ENCODE measurements at regions not wholly inside any gene's neighbourhood (a gene's known extent, or its start where the extent isn't known, plus 50 kb on each side); places are given as distances from the start of the nearest gene placed in this dataset.

- H3K4me3 ChIP-seq, result no peak overlapping the region
- no peaks in the 10 kb centered on the region for H3K36me3 ChIP-seq
- no peaks in the 10 kb centered on the region for H3K9me3 ChIP-seq
- no peak overlapping the region for H3K27ac ChIP-seq
- no peaks in the 10 kb centered on the region for H3K27me3 ChIP-seq
- intact Hi-C loops (cut with DNase I), result no loop called here
- H3K4me1 ChIP-seq, result no peaks in the 10 kb centered on the region
- no peak overlapping the region for H3K9ac ChIP-seq (ENCODE audit: low read depth in 2 of 2, low read length in 2 of 2)
- no peak for DNase-seq
- no peak for TF ChIP-seq CTCF (IDR thresholded peaks at IDR 0.05)
Observed at GRCh38 chr2:44877417-44877816, 64.1 kb upstream of the SIX3 start.

DNA sequence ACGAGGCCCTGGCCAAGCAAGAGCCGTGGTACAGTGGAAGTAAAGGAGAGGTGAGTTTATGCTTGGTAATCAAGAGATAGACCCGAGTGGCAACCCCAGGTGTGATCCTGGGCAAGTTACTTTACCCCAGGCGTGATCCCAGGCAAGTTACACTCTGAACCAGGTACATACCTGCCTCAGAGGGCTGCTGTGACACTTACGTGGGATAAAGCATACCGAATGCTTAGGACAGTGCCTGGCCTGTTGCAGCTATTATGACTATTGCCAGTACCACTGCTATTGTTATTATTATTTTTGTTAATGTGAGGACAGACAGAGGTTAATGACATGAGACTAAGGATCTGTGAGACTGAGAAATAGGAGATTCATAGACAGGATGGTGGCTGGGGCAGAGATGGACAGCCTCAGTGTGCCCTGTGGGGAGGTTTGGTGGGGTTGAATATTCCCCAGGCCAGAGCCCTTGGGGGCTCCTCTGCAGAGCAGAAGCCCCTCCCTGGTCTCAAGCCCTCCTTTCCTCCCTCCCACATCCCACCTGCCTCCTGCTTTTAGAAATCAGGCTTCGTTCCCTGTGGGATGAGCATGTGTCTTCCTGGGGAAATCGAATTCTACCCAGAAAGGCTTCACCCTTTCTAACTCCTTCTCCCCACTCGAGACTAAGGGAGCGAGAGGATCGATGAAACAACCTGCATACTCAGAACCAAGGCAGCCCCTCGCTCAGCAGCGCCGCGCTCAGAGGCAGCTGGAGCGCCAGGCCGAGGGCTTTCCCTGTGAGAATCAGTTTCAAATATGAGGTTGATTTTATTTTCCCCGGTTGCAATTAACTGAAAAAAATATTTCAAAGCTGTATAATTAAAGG, 62.0 kb upstream of the SIX3 start:
- H3K27me3 ChIP-seq, result no peaks in the 10 kb centered on the region
- no peak overlapping the region for H3K27ac ChIP-seq
- no peak overlapping the region for H3K4me3 ChIP-seq
- intact Hi-C loops (cut with DNase I), result no loop called here
- H3K9ac ChIP-seq (ENCODE audit: low read depth in 2 of 2, low read length in 2 of 2), result no peak overlapping the region
- no peaks in the 10 kb centered on the region for H3K9me3 ChIP-seq
- no peak for DNase-seq
- no peaks in the 10 kb centered on the region for H3K4me1 ChIP-seq
- no peaks in the 10 kb centered on the region for H3K36me3 ChIP-seq
- TF ChIP-seq CTCF (IDR thresholded peaks at IDR 0.05), result no peak

DNA sequence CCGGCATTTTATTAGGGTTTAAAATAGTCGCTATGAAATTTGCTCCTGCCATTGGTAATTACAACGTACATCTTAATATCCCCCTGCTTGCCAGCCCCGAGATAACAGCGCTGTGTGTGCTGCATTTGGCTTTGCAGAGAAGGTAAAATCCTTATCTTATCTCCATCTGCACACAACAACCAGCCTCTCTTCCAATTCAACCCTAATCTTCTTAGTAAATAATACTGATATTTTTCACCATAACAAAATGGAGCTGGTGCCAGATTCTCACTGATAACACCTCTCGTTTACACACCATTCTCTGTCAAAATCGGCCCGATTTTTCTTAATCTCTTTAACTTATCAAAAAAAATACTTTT, 61.4 kb upstream of the SIX3 start:
- TF ChIP-seq CTCF (IDR thresholded peaks at IDR 0.05), result no peak
- no peaks in the 10 kb centered on the region for H3K36me3 ChIP-seq
- no peaks in the 10 kb centered on the region for H3K27me3 ChIP-seq
- no peak overlapping the region for H3K9ac ChIP-seq (ENCODE audit: low read depth in 2 of 2, low read length in 2 of 2)
- H3K4me1 ChIP-seq, result no peaks in the 10 kb centered on the region
- no peak overlapping the region for H3K27ac ChIP-seq
- no peak for DNase-seq
- H3K9me3 ChIP-seq, result no peaks in the 10 kb centered on the region
- intact Hi-C loops (cut with DNase I), result no loop called here
- no peak overlapping the region for H3K4me3 ChIP-seq

- Histone ChIP-seq H3K4me1 (no peaks in the 10 kb centered on the region), H3K4me3 (no peak overlapping the region), H3K9ac (ENCODE audit: low read depth in 2 of 2, low read length in 2 of 2) (no peak overlapping the region), H3K27me3 (no peaks in the 10 kb centered on the region), H3K27ac (no peak overlapping the region), H3K9me3 (no peaks in the 10 kb centered on the region), H3K36me3 (no peaks in the 10 kb centered on the region)
- no peak for DNase-seq
- intact Hi-C loops (cut with DNase I), result no loop called here
- TF ChIP-seq CTCF (IDR thresholded peaks at IDR 0.05), result no peak
Observed at GRCh38 chr2:44881856-44882255, 59.6 kb upstream of the SIX3 start.

DNA sequence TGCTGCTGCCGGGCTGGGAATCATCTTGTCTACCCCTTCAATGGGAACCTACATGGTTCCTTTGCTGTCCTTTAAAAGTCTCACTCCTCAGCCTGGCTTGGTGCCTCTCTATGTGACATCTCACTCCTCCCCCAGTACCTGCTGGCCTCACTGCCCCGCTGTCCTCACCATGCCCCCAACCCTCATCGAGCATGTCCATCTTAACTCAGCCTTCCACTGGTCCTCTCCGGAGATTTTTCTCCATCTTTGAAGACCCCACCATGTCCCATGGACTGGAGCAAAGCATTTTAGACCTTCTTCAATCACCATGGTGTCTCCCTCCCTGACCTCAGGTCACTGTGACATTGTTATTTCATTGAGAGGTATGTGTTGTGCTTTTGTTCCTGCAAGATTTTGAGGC, 58.1 kb upstream of the SIX3 start:
- no peaks in the 10 kb centered on the region for H3K27me3 ChIP-seq
- intact Hi-C loops (cut with DNase I), result no loop called here
- H3K27ac ChIP-seq, result no peak overlapping the region
- H3K4me1 ChIP-seq, result no peaks in the 10 kb centered on the region
- no peak for DNase-seq
- no peak overlapping the region for H3K9ac ChIP-seq (ENCODE audit: low read depth in 2 of 2, low read length in 2 of 2)
- no peaks in the 10 kb centered on the region for H3K36me3 ChIP-seq
- TF ChIP-seq CTCF (IDR thresholded peaks at IDR 0.05), result no peak
- H3K4me3 ChIP-seq, result no peak overlapping the region
- H3K9me3 ChIP-seq, result no peaks in the 10 kb centered on the region
